H1 (cell line): ENCODE measurements at regions not wholly inside any gene's neighbourhood (a gene's known extent, or its start where the extent isn't known, plus 50 kb on each side); places are given as distances from the start of the nearest gene placed in this dataset.

Experiments
- CTCF ChIA-PET: fragments of 300-600 bp; sonication (Branson Sonifier 250); formaldehyde crosslinking; loops from one replicate; lab custom pipeline; 2021; ENCODE audit not compliant: partially characterized antibody; lab: Charles Lee
- POLR2A ChIA-PET: fragments of 300-600 bp; sonication (Branson Sonifier 250); formaldehyde crosslinking; loops from one replicate; lab custom pipeline; 2021; ENCODE audit warnings: inconsistent platforms; ENCODE audit not compliant: partially characterized antibody; lab: Charles Lee
- DNase-seq, 2 experiments: peaks; one replicate each; pipeline versions ENCODE4 v3.0.0 to v3.0.0-alpha.2; 2010 to 2022; ENCODE audit warnings: low spot score in 2 of 2, low read depth in 1 of 2, mixed read lengths in 1 of 2
- FAIRE-seq: peaks from 2 replicates; lab custom pipeline; 2011; peaks lifted over from hg19 to GRCh38; lab: Jason Lieb, UNC
- H2AFZ ChIP-seq: 2 replicates; pipeline ENCODE4 v1.8.1; 2012; ENCODE audit warnings: low read length, inconsistent platforms
- H2AK5ac ChIP-seq: 2 replicates; pipeline ENCODE4 v1.6.1; 2013; ENCODE audit warnings: low read depth, low read length
- H2BK120ac ChIP-seq: replicated peaks from 2 replicates; pipeline ENCODE3; 2013; ENCODE audit warnings: low read depth, low read length, inconsistent platforms
- H2BK12ac ChIP-seq: 2 replicates; pipeline ENCODE4 v1.6.1; 2013; ENCODE audit warnings: low read depth, low read length
- H2BK15ac ChIP-seq: 2 replicates; pipeline ENCODE4 v1.6.1; 2013; ENCODE audit warnings: low read length
- H2BK20ac ChIP-seq: 2 replicates; pipeline ENCODE4 v1.6.1; 2013; ENCODE audit warnings: low read length
- H2BK5ac ChIP-seq: 2 replicates; pipeline ENCODE4 v1.6.1; 2013; ENCODE audit warnings: low read depth, low read length
- H3K14ac ChIP-seq: 2 replicates; pipeline ENCODE4 v1.6.1; 2013; ENCODE audit warnings: inconsistent platforms; ENCODE audit not compliant: insufficient read length
- H3K18ac ChIP-seq: 2 replicates; pipeline ENCODE4 v1.6.1; 2013; ENCODE audit warnings: low read length; ENCODE audit errors: extremely low read depth
- H3K23ac ChIP-seq: 2 replicates; pipeline ENCODE4 v1.6.1; 2013; ENCODE audit warnings: inconsistent platforms; ENCODE audit not compliant: insufficient read length
- H3K23me2 ChIP-seq: 2 replicates; pipeline ENCODE4 v1.6.1; 2013; ENCODE audit warnings: low read depth, low read length
- H3K27ac ChIP-seq: 2 replicates; pipeline ENCODE4 v1.6.1; 2011; ENCODE audit warnings: low read depth, low read length, inconsistent platforms
- H3K27me3 ChIP-seq, 4 experiments: replicated peaks in 1 of 4; 1 replicate in 1 of 4; 2 replicates in 3 of 4; pipeline versions ENCODE4 v1.6.1 to v1.8.1; 2011 to 2013; ENCODE audit warnings: low read length in 3 of 4, mild to moderate bottlenecking in 3 of 4, inconsistent platforms in 2 of 4, mixed read lengths in 2 of 4, moderate library complexity in 1 of 4; ENCODE audit not compliant: control insufficient read depth in 3 of 4, insufficient read depth in 3 of 4; ENCODE audit errors: extremely low read depth in 1 of 4
- H3K36me3 ChIP-seq, 4 experiments: 2 replicates each; pipeline versions ENCODE4 v1.6.1 to v1.8.1; 2011 to 2013; ENCODE audit warnings: mild to moderate bottlenecking in 4 of 4, low read length in 3 of 4, moderate library complexity in 2 of 4, control low read depth in 1 of 4, inconsistent platforms in 1 of 4; ENCODE audit not compliant: insufficient read depth in 4 of 4, control insufficient read depth in 2 of 4
- H3K4ac ChIP-seq: replicated peaks from 2 replicates; pipeline ENCODE3; 2013; ENCODE audit warnings: low read length, low read depth, mixed read lengths, inconsistent platforms; ENCODE audit not compliant: insufficient read length
- H3K4me1 ChIP-seq, 4 experiments: replicated peaks in 1 of 4; 1 replicate in 1 of 4; 2 replicates in 3 of 4; pipeline versions ENCODE4 v1.6.1 to v1.8.1; 2011 to 2013; ENCODE audit warnings: low read length in 3 of 4, inconsistent platforms in 2 of 4, mixed read lengths in 1 of 4; ENCODE audit not compliant: insufficient read depth in 4 of 4, control insufficient read depth in 3 of 4
- H3K4me2 ChIP-seq, 2 experiments: 2 replicates each; pipeline versions ENCODE4 v1.6.1 to v1.8.1; 2011 to 2013; ENCODE audit warnings: low read depth in 2 of 2, low read length in 2 of 2, control low read depth in 1 of 2, inconsistent platforms in 1 of 2, mild to moderate bottlenecking in 1 of 2; ENCODE audit not compliant: insufficient read depth in 1 of 2
- H3K4me3 ChIP-seq, 4 experiments: fragments of 200-600, 300-600 bp in 1 of 4; sonication (generic), shearing (Covaris generic), sonication (Bioruptor Twin) in 1 of 4; 2 replicates each; pipeline versions ENCODE4 v1.5.1 to v1.8.1; 2011 to 2016; ENCODE audit warnings: low read length in 4 of 4, low read depth in 3 of 4, control low read depth in 2 of 4, inconsistent platforms in 2 of 4, mild to moderate bottlenecking in 2 of 4, mixed read lengths in 1 of 4, moderate library complexity in 1 of 4; ENCODE audit not compliant: insufficient read depth in 2 of 4; ENCODE audit errors: extremely low read depth in 1 of 4
- H3K56ac ChIP-seq: replicated peaks from 2 replicates; pipeline ENCODE3; 2013; ENCODE audit warnings: low read depth, mild to moderate bottlenecking, mixed read lengths, low read length, inconsistent platforms; ENCODE audit not compliant: insufficient read length
- H3K79me1 ChIP-seq: 2 replicates; pipeline ENCODE4 v1.6.1; 2013; ENCODE audit warnings: low read depth, low read length, control low read depth
- H3K79me2 ChIP-seq, 2 experiments: 2 replicates each; pipeline versions ENCODE4 v1.6.1 to v1.8.1; 2012 to 2013; ENCODE audit warnings: low read length in 2 of 2, mild to moderate bottlenecking in 2 of 2, inconsistent platforms in 1 of 2; ENCODE audit not compliant: insufficient read depth in 2 of 2, control insufficient read depth in 1 of 2
- H3K9ac ChIP-seq, 4 experiments: replicated peaks in 1 of 4; 1 replicate in 1 of 4; 2 replicates in 3 of 4; pipeline versions ENCODE4 v1.6.1 to v1.8.1; 2011 to 2013; ENCODE audit warnings: low read depth in 3 of 4, low read length in 3 of 4, control low read depth in 2 of 4, mild to moderate bottlenecking in 2 of 4, moderate library complexity in 2 of 4, inconsistent platforms in 1 of 4; ENCODE audit errors: extremely low read depth in 1 of 4
- H3K9me3 ChIP-seq, 2 experiments: 2 replicates each; pipeline versions ENCODE4 v1.6.1 to v1.8.1; 2012 to 2013; ENCODE audit warnings: mild to moderate bottlenecking in 2 of 2, moderate library complexity in 2 of 2, control low read depth in 1 of 2, inconsistent platforms in 1 of 2, low read depth in 1 of 2, low read length in 1 of 2, mixed read lengths in 1 of 2; ENCODE audit not compliant: insufficient read depth in 2 of 2
- H4K20me1 ChIP-seq, 2 experiments: replicated peaks in 1 of 2; 2 replicates each; pipeline versions ENCODE3 to v1.8.1; 2011 to 2013; ENCODE audit warnings: inconsistent platforms in 2 of 2, low read length in 2 of 2, mild to moderate bottlenecking in 1 of 2; ENCODE audit not compliant: insufficient read depth in 2 of 2, control insufficient read depth in 1 of 2
- H4K5ac ChIP-seq: 2 replicates; pipeline ENCODE4 v1.6.1; 2013; ENCODE audit warnings: low read length, low read depth, mixed read lengths, inconsistent platforms; ENCODE audit not compliant: insufficient read length
- H4K8ac ChIP-seq: 2 replicates; pipeline ENCODE4 v1.8.0; 2013; ENCODE audit warnings: mild to moderate bottlenecking, moderate library complexity, low read length, inconsistent platforms; ENCODE audit not compliant: insufficient read depth; ENCODE audit errors: extremely low read depth
- H4K91ac ChIP-seq: replicated peaks from 2 replicates; pipeline ENCODE3; 2013; ENCODE audit warnings: low read length, mixed read lengths, inconsistent platforms; ENCODE audit not compliant: insufficient read length
- CBX8 ChIP-seq: fragments of 300-800, 300-1000 bp; sonication (generic); IDR thresholded peaks from 2 replicates; pipeline ENCODE4 v1.7.1; 2016; ENCODE audit warnings: low read depth, low read length, borderline replicate concordance
- CEBPB ChIP-seq: IDR thresholded peaks from 2 replicates; pipeline ENCODE4 v1.6.1; 2012; ENCODE audit warnings: low read depth, low read length
- RNF2 ChIP-seq: fragments of 200-900, 300-1000 bp; sonication (generic); IDR thresholded peaks from 2 replicates; pipeline ENCODE4 v1.7.1; 2016; ENCODE audit warnings: borderline replicate concordance, low read depth, mild to moderate bottlenecking, antibody characterized with exemption, low read length; ENCODE audit not compliant: poor library complexity, severe bottlenecking; ENCODE audit errors: missing control alignments
- SP4 ChIP-seq: IDR thresholded peaks from 2 replicates; pipeline ENCODE4 v1.6.1; 2012; ENCODE audit warnings: low read length, inconsistent platforms

DNA sequence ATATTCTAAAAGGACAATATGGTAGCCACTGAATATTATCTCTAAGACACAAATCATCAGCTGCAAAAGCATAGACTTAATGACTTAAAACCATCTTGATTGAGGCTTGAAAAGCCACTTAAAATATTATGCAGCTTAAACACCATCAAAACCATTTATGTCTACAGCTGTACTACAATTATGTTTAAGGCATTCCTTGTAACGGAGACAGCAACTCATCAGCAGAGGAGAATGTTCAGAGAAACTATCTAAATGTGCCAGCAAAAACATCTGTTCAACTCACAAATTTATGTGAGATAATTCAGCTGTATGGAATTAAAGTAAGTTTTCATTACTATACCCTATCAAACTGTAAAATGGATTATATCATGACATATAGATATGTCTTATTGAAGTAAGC is 147.9 kb upstream of the CTSO start (continued):
- TF ChIP-seq CBX8, result no peak
- TF ChIP-seq SP4, result no peak

DNA sequence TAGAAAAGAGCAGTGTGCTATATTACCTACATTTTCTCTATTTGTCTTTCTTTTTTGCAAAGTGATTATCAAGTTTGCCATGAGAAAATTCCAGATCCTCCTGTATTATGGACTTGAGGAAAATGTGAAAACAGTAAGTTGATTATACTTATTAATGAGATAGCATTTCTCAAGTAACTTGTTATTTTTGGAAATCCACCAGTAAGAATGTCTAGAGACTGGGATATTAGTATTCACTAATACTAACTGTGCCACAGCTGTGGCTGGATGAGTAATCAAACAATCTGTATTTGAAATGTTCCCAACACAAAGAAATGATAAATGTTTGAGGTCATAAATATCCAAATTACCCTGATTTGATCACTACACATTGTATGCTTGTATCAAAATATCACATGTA is 147.0 kb upstream of the CTSO start:
- H4K91ac ChIP-seq, result no peak overlapping the region
- no peak overlapping the region for H2BK20ac ChIP-seq
- H3K14ac ChIP-seq, result no peak overlapping the region
- H3K9ac ChIP-seq, result no peak overlapping the region
- H4K8ac ChIP-seq, result no peak overlapping the region
- H3K27ac ChIP-seq, result no peak overlapping the region
- ChIA-PET CTCF (no interaction called here), POLR2A (no interaction called here)
- no peak overlapping the region for H3K18ac ChIP-seq
- H3K4me1 ChIP-seq, result no peaks in the 10 kb centered on the region
- no peaks in the 10 kb centered on the region for H3K36me3 ChIP-seq
- no peak overlapping the region for H3K4ac ChIP-seq
- no peaks in the 10 kb centered on the region for H3K23me2 ChIP-seq
- no peaks in the 10 kb centered on the region for H3K79me2 ChIP-seq
- no peaks in the 10 kb centered on the region for H3K9me3 ChIP-seq
- FAIRE-seq, result no peak
- no peak overlapping the region for H3K4me3 ChIP-seq
- no peaks in the 10 kb centered on the region for H4K20me1 ChIP-seq
- H2BK5ac ChIP-seq, result no peak overlapping the region
- no peak overlapping the region for H2BK120ac ChIP-seq
- H2AFZ ChIP-seq, result no peak overlapping the region
- H3K23ac ChIP-seq, result no peak overlapping the region
- no peaks in the 10 kb centered on the region for H3K27me3 ChIP-seq
- H2AK5ac ChIP-seq, result no peak overlapping the region
- no peak overlapping the region for H3K4me2 ChIP-seq
- no peak for DNase-seq
- no peak overlapping the region for H2BK15ac ChIP-seq
- TF ChIP-seq RNF2 (no peak), CEBPB (no peak)
- no peak overlapping the region for H3K56ac ChIP-seq
- H4K5ac ChIP-seq, result no peak overlapping the region
- H3K79me1 ChIP-seq, result no peaks in the 10 kb centered on the region
- H2BK12ac ChIP-seq, result no peak overlapping the region
